DOHH2 (cell line): ENCODE measurements at regions not wholly inside any gene's neighbourhood (a gene's known extent, or its start where the extent isn't known, plus 50 kb on each side); places are given as distances from the start of the nearest gene placed in this dataset.

Experiments
- H3F3A ChIP-seq: fragments of 200-600 bp; sonication (generic), shearing (Covaris generic); 2 replicates; pipeline ENCODE4 v1.6.0; 2016; ENCODE audit warnings: antibody characterized with exemption, mild to moderate bottlenecking; ENCODE audit not compliant: control insufficient read depth, insufficient read depth
- H3K27ac ChIP-seq: fragments of 200-600 bp; sonication (generic); 2 replicates; pipeline ENCODE4 v1.5.1; 2014; ENCODE audit warnings: low read depth, mild to moderate bottlenecking, low read length, moderate library complexity
- H3K27me3 ChIP-seq: fragments of 200-600 bp; sonication (generic); 2 replicates; pipeline ENCODE4 v1.6.1; 2014; ENCODE audit warnings: mild to moderate bottlenecking, low read length, mixed read lengths; ENCODE audit not compliant: control insufficient read depth
- H3K36me3 ChIP-seq: fragments of 200-600 bp; sonication (generic); 2 replicates; pipeline ENCODE4 v1.6.1; 2014; ENCODE audit warnings: mild to moderate bottlenecking, low read length, moderate library complexity, mixed read lengths; ENCODE audit not compliant: control insufficient read depth
- H3K4me1 ChIP-seq: fragments of 200-600 bp; sonication (generic); 2 replicates; pipeline ENCODE4 v1.6.1; 2014; ENCODE audit warnings: mild to moderate bottlenecking, low read length, mixed read lengths; ENCODE audit not compliant: control insufficient read depth
- H3K4me2 ChIP-seq: fragments of 200-600 bp; sonication (generic); 2 replicates; pipeline ENCODE4 v1.6.0; 2014; ENCODE audit warnings: mild to moderate bottlenecking, low read length, moderate library complexity
- H3K4me3 ChIP-seq: fragments of 200-600 bp; sonication (generic); 2 replicates; pipeline ENCODE4 v1.5.1; 2014; ENCODE audit warnings: mild to moderate bottlenecking, low read length, mixed read lengths
- H3K79me2 ChIP-seq: fragments of 200-600 bp; sonication (generic); 2 replicates; pipeline ENCODE4 v1.6.1; 2014; ENCODE audit warnings: mild to moderate bottlenecking, low read length, mixed read lengths; ENCODE audit not compliant: control insufficient read depth
- H3K9me2 ChIP-seq: fragments of 200-600 bp; sonication (generic); replicated peaks from 2 replicates; pipeline ENCODE4 v1.6.1; 2014; ENCODE audit warnings: mild to moderate bottlenecking, low read length, mixed read lengths; ENCODE audit not compliant: control insufficient read depth
- H3K9me3 ChIP-seq: fragments of 200-600 bp; sonication (generic); 2 replicates; pipeline ENCODE4 v1.6.1; 2014; ENCODE audit warnings: antibody characterized with exemption, low read length, mixed read lengths; ENCODE audit not compliant: control insufficient read depth, insufficient read depth
- H4K20me1 ChIP-seq: fragments of 200-600 bp; sonication (generic); 2 replicates; pipeline ENCODE4 v1.6.0; 2014; ENCODE audit warnings: low read depth, mild to moderate bottlenecking, antibody characterized with exemption, low read length, moderate library complexity; ENCODE audit not compliant: control insufficient read depth, insufficient read depth
- EZH2phosphoT487 ChIP-seq: fragments of 200-600 bp; sonication (generic); IDR thresholded peaks from 2 replicates; pipeline ENCODE4 v1.6.1; 2017; ENCODE audit warnings: borderline replicate concordance, mild to moderate bottlenecking, antibody characterized with exemption, low read length, moderate library complexity, mixed read lengths
- TF ChIP-seq, protein P1 (sequence below): fragments of 200-600 bp; sonication (generic); IDR thresholded peaks from one replicate; pipeline ENCODE4 v1.5.1; 2014; ENCODE audit warnings: antibody characterized with exemption, mild to moderate bottlenecking, low read depth, low read length; ENCODE audit not compliant: poor library complexity, severe bottlenecking

GRCh38 chr3:106129939-106130338, 261.1 kb upstream of the CBLB start:
- Histone ChIP-seq H3K9me2 (no peaks in the 10 kb centered on the region), H3K4me1 (no peaks in the 10 kb centered on the region), H3K36me3 (no peaks in the 10 kb centered on the region), H3F3A (no peaks in the 10 kb centered on the region), H3K4me3 (no peak overlapping the region), H3K9me3 (peaks cover 2% of the 10 kb centered on the region; the same call in 1 of the 2 replicates), H4K20me1 (no peaks in the 10 kb centered on the region), H3K27me3 (no peaks in the 10 kb centered on the region), H3K27ac (no peak overlapping the region), H3K4me2 (no peak overlapping the region), H3K79me2 (no peaks in the 10 kb centered on the region)
- TF ChIP-seq EZH2phosphoT487 = no peak
- TF ChIP-seq, protein P1, sequence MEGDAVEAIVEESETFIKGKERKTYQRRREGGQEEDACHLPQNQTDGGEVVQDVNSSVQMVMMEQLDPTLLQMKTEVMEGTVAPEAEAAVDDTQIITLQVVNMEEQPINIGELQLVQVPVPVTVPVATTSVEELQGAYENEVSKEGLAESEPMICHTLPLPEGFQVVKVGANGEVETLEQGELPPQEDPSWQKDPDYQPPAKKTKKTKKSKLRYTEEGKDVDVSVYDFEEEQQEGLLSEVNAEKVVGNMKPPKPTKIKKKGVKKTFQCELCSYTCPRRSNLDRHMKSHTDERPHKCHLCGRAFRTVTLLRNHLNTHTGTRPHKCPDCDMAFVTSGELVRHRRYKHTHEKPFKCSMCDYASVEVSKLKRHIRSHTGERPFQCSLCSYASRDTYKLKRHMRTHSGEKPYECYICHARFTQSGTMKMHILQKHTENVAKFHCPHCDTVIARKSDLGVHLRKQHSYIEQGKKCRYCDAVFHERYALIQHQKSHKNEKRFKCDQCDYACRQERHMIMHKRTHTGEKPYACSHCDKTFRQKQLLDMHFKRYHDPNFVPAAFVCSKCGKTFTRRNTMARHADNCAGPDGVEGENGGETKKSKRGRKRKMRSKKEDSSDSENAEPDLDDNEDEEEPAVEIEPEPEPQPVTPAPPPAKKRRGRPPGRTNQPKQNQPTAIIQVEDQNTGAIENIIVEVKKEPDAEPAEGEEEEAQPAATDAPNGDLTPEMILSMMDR = no peak

- TF ChIP-seq, protein P1 = no peak
- TF ChIP-seq EZH2phosphoT487 = no peak
- no peaks in the 10 kb centered on the region for H3K4me1 ChIP-seq
- no peaks in the 10 kb centered on the region for H3F3A ChIP-seq
- no peak overlapping the region for H3K4me3 ChIP-seq
- no peaks in the 10 kb centered on the region for H3K9me2 ChIP-seq
- H4K20me1 ChIP-seq = no peaks in the 10 kb centered on the region
- H3K4me2 ChIP-seq = no peak overlapping the region
- no peaks in the 10 kb centered on the region for H3K36me3 ChIP-seq
- H3K27ac ChIP-seq = no peak overlapping the region
- H3K9me3 ChIP-seq = peaks cover 5% of the 10 kb centered on the region; the same call in 1 of the 2 replicates
- no peaks in the 10 kb centered on the region for H3K79me2 ChIP-seq
- H3K27me3 ChIP-seq = no peaks in the 10 kb centered on the region
Observed at GRCh38 chr3:106130384-106131198, 261.8 kb upstream of the CBLB start.

DNA sequence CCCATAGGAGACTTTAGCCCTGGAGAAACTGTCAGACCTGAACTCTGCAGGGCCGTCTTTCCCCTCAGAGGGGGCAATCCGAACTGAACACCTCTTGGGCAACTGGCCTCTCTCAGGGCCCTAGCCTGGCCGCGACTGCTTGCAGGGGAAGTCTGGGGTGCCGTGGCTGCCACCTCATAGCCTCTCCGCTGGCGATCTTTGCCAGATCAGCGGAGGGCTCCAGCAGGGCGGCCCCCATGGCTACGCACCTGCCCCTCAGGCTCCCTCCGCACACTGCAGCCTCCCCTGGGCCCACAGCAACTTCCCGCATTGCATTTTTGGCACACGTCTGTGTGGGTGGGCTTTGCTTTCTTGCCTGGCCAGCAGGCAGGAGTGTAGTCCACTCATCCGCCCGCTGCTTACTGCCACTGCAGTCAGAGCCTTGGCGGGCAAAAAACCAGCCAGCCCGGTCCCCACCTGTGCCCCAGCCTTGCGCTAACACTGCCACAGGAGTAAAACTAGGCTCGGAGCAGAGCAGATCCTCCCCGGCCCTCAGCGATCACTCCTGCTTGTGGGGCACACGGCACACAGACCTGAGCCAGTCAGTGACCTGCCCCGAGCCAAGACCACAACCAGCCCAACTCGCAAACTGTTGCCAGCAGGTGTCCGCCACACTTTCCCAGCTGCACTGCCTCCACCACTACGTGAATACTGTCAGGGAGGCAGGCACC, 266.8 kb upstream of the CBLB start:
- TF ChIP-seq, protein P1 = no peak
- no peak for TF ChIP-seq EZH2phosphoT487
- no peaks in the 10 kb centered on the region for H4K20me1 ChIP-seq

More for the DNA sequence above, 266.8 kb upstream of the CBLB start:
- H3K4me2 ChIP-seq = no peak overlapping the region
- no peaks in the 10 kb centered on the region for H3K9me2 ChIP-seq
- H3K4me3 ChIP-seq = no peak overlapping the region
- H3K4me1 ChIP-seq = no peaks in the 10 kb centered on the region
- H3K9me3 ChIP-seq = peaks cover 5% of the 10 kb centered on the region; the same call in 1 of the 2 replicates
- H3F3A ChIP-seq = no peaks in the 10 kb centered on the region
- H3K27ac ChIP-seq = no peak overlapping the region
- no peaks in the 10 kb centered on the region for H3K36me3 ChIP-seq
- no peaks in the 10 kb centered on the region for H3K27me3 ChIP-seq
- H3K79me2 ChIP-seq = no peaks in the 10 kb centered on the region
